ENCODE measurements at regions not wholly inside any gene's neighbourhood (a gene's known extent, or its start where the extent isn't known, plus 50 kb on each side); places are given as distances from the start of the nearest gene placed in this dataset.

GRCh38 chr5:114055318-114056184, 306.3 kb upstream of the KCNN2 start:
- ATAC-seq = peak; percentile 93
- no peaks in the 10 kb centered on the region for H3K9me3 ChIP-seq
- peak overlapping the region; percentile 3 to 24 for H3K4me3 ChIP-seq
- peaks cover 6% of the 10 kb centered on the region for H3K4me1 ChIP-seq
- DNase-seq = peak; percentile 78 to 84 (median 80)
- intact Hi-C loops (cut with DNase I) = no loop called here
- WGBS, 2 donors = 1% methylated on average over 26 to 60 of the region's 60 CpGs
- no peaks in the 10 kb centered on the region for H3K36me3 ChIP-seq (replicated peaks in 1 of 2; ENCODE audit: insufficient read depth in 1 of 2, low read depth in 2 of 2)
- TF ChIP-seq POLR2A (IDR thresholded peaks at IDR 0.05) (peak; percentile 46 to 85 (median 71)), CTCF (IDR thresholded peaks at IDR 0.05) (peak in 1 of 7 experiments; percentile 14)
- peak overlapping the region; percentile 18 to 64 (median 54) for H3K27ac ChIP-seq
- H3K27me3 ChIP-seq = no peaks in the 10 kb centered on the region

GRCh38 chr5:114056185-114056538, 305.7 kb upstream of the KCNN2 start:
- 1 to 13% methylated on average over 12 to 26 of the region's 26 CpGs for WGBS, 2 donors
- intact Hi-C loops (cut with DNase I) = no loop called here
- H3K9me3 ChIP-seq = no peaks in the 10 kb centered on the region
- no peaks in the 10 kb centered on the region for H3K27me3 ChIP-seq
- H3K36me3 ChIP-seq (replicated peaks in 1 of 2; ENCODE audit: insufficient read depth in 1 of 2, low read depth in 2 of 2) = no peaks in the 10 kb centered on the region
- H3K27ac ChIP-seq = peak overlapping the region; percentile 18 to 64 (median 40)
- DNase-seq (no peak), ATAC-seq (peak; percentile 18)
- TF ChIP-seq POLR2A (IDR thresholded peaks at IDR 0.05) (no peak), CTCF (IDR thresholded peaks at IDR 0.05) (no peak)
- peaks cover 6% of the 10 kb centered on the region for H3K4me1 ChIP-seq
- peak overlapping the region; percentile 3 to 24 for H3K4me3 ChIP-seq

- intact Hi-C loops (cut with DNase I) = no loop called here
- DNase-seq (no peak), ATAC-seq (no peak)
- TF ChIP-seq CTCF (IDR thresholded peaks at IDR 0.05) (no peak), POLR2A (IDR thresholded peaks at IDR 0.05) (no peak)
- H3K9me3 ChIP-seq = no peaks in the 10 kb centered on the region
- H3K36me3 ChIP-seq (replicated peaks in 1 of 2; ENCODE audit: insufficient read depth in 1 of 2, low read depth in 2 of 2) = no peaks in the 10 kb centered on the region
- H3K4me3 ChIP-seq = no peak overlapping the region
- H3K27ac ChIP-seq = no peak overlapping the region
- peaks cover 13% of the 10 kb centered on the region for H3K4me1 ChIP-seq
- no peaks in the 10 kb centered on the region for H3K27me3 ChIP-seq
Observed at GRCh38 chr5:114060866-114061265, 301.0 kb upstream of the KCNN2 start.

- Histone ChIP-seq H3K4me3 (no peak overlapping the region), H3K27me3 (no peaks in the 10 kb centered on the region), H3K9me3 (no peaks in the 10 kb centered on the region), H3K27ac (no peak overlapping the region), H3K4me1 (peaks cover 29% of the 10 kb centered on the region), H3K36me3 (replicated peaks in 1 of 2; ENCODE audit: insufficient read depth in 1 of 2, low read depth in 2 of 2) (no peaks in the 10 kb centered on the region)
- no peak for ATAC-seq
- intact Hi-C loops (cut with DNase I) = no loop called here
- peak in 1 of 7 experiments; percentile 11 for TF ChIP-seq CTCF (IDR thresholded peaks at IDR 0.05)
- TF ChIP-seq POLR2A (IDR thresholded peaks at IDR 0.05) = no peak
- DNase-seq = no peak
Observed at GRCh38 chr5:114062932-114063867, 298.7 kb upstream of the KCNN2 start.
